CD4-positive, alpha-beta T cell (primary cell): ENCODE measurements at regions not wholly inside any gene's neighbourhood (a gene's known extent, or its start where the extent isn't known, plus 50 kb on each side); places are given as distances from the start of the nearest gene placed in this dataset.

Source experiments
- ATAC-seq: fragments of 200-7000 bp; cut with Tn5 transposase; one replicate; pipeline ENCODE4 v1.10.0; 2022; ENCODE audit warnings: mild to moderate bottlenecking; ENCODE audit not compliant: poor library complexity
- CTCF ChIA-PET: fragments of 350-600 bp; sonication (Branson Sonifier 250); formaldehyde crosslinking; loops from one replicate; lab custom pipeline; 2021; ENCODE audit warnings: antibody characterized with exemption, inconsistent platforms; lab: Charles Lee
- POLR2A ChIA-PET: fragments of 350-600 bp; sonication (Branson Sonifier 250); formaldehyde crosslinking; loops from one replicate; lab custom pipeline; 2021; ENCODE audit warnings: antibody characterized with exemption, inconsistent platforms; lab: Charles Lee
- DNase-seq, 14 experiments: peaks; one replicate each; pipeline ENCODE4 v3.0.0-alpha.2; 2013 to 2020; ENCODE audit warnings: mixed read lengths in 2 of 14
- H3K27ac ChIP-seq, 2 donors: one replicate each; pipeline versions ENCODE4 v1.5.1 to v1.7.0; 2013; ENCODE audit warnings: low read length in 2 of 2, low read depth in 1 of 2, mild to moderate bottlenecking in 1 of 2
- H3K27me3 ChIP-seq, 2 experiments: 1 replicate in 1 of 2; 2 replicates in 1 of 2; pipeline versions ENCODE4 v1.6.1 to v1.7.0; 2013; ENCODE audit warnings: low read length in 2 of 2, control low read depth in 1 of 2, mild to moderate bottlenecking in 1 of 2, moderate library complexity in 1 of 2; ENCODE audit not compliant: insufficient read depth in 2 of 2, control insufficient read depth in 1 of 2
- H3K36me3 ChIP-seq: one replicate; pipeline ENCODE4 v1.6.1; 2013; ENCODE audit warnings: low read length, control low read depth; ENCODE audit not compliant: insufficient read depth
- H3K4me1 ChIP-seq: one replicate; pipeline ENCODE4 v1.6.1; 2013; ENCODE audit warnings: low read length, control low read depth; ENCODE audit not compliant: insufficient read depth
- H3K4me3 ChIP-seq: one replicate; pipeline ENCODE4 v1.5.1; 2013; ENCODE audit warnings: mild to moderate bottlenecking, low read length, moderate library complexity
- H3K9me3 ChIP-seq, 2 experiments: 1 replicate in 1 of 2; 2 replicates in 1 of 2; pipeline versions ENCODE4 v1.6.1 to v1.7.0; 2013; ENCODE audit warnings: low read length in 2 of 2, mild to moderate bottlenecking in 2 of 2, control low read depth in 1 of 2, moderate library complexity in 1 of 2; ENCODE audit not compliant: control insufficient read depth in 1 of 2, insufficient read depth in 1 of 2
- H3K27ac Mint-ChIP-seq: one replicate; pipeline ENCODE4 v1.8.0; 2020; ENCODE audit warnings: mixed read lengths
- H3K27me3 Mint-ChIP-seq: one replicate; pipeline ENCODE4 v1.8.0; 2021; ENCODE audit warnings: mixed read lengths
- H3K36me3 Mint-ChIP-seq: one replicate; pipeline ENCODE4 v1.8.0; 2021; ENCODE audit warnings: low read depth, mixed read lengths
- H3K4me1 Mint-ChIP-seq: one replicate; pipeline ENCODE4 v1.8.0; 2021; ENCODE audit warnings: low read depth, mixed read lengths
- H3K4me3 Mint-ChIP-seq: one replicate; pipeline ENCODE4 v1.8.0; 2020; ENCODE audit warnings: mild to moderate bottlenecking, mixed read lengths
- H3K9me3 Mint-ChIP-seq: one replicate; pipeline ENCODE4 v1.8.0; 2020; ENCODE audit warnings: mixed read lengths
- CTCF ChIP-seq: fragments of 200-600 bp; IDR thresholded peaks from one replicate; pipeline ENCODE4 v1.8.0; 2022; ENCODE audit warnings: antibody characterized with exemption, mild to moderate bottlenecking
- intact Hi-C, 2 experiments: fragments of 100-400 bp; cut with DNase I in 1 of 2; cut with micrococcal nuclease in 1 of 2; formaldehyde crosslinking; loops; one replicate each; pipeline versions ENCODE4 v1.15.1 to v1.9.0; 2023 to 2025; cut with DNase I, micrococcal nuclease

GRCh38 chr3:159721324-159721723, 267.3 kb upstream of the IL12A start:
- Histone ChIP-seq H3K4me1 (no peaks in the 10 kb centered on the region), H3K27ac (no peak overlapping the region), H3K4me3 (no peak overlapping the region), H3K9me3 (peaks cover 0 to 4% of the 10 kb centered on the region in 2 experiments), H3K27me3 (no peaks in the 10 kb centered on the region), H3K36me3 (no peaks in the 10 kb centered on the region)
- DNase-seq (no peak), ATAC-seq (no peak)
- no peak overlapping the region for H3K4me3 Mint-ChIP-seq
- TF ChIP-seq CTCF, result no peak
- no peaks in the 10 kb centered on the region for H3K36me3 Mint-ChIP-seq
- POLR2A ChIA-PET, result no interaction called here
- peaks cover 3% of the 10 kb centered on the region for H3K9me3 Mint-ChIP-seq
- intact Hi-C loops, result no loop called here
- no peak overlapping the region for H3K27ac Mint-ChIP-seq
- H3K4me1 Mint-ChIP-seq, result no peaks in the 10 kb centered on the region
- CTCF ChIA-PET, result no interaction called here
- no peaks in the 10 kb centered on the region for H3K27me3 Mint-ChIP-seq

GRCh38 chr3:159723295-159723694, 265.3 kb upstream of the IL12A start:
- ATAC-seq (no peak), DNase-seq (no peak)
- Mint-ChIP-seq H3K4me1 (no peaks in the 10 kb centered on the region), H3K9me3 (no peaks in the 10 kb centered on the region), H3K27me3 (no peaks in the 10 kb centered on the region), H3K36me3 (no peaks in the 10 kb centered on the region), H3K4me3 (no peak overlapping the region), H3K27ac (no peak overlapping the region)
- H3K36me3 ChIP-seq, result no peaks in the 10 kb centered on the region
- H3K4me1 ChIP-seq, result no peaks in the 10 kb centered on the region
- no peak for TF ChIP-seq CTCF
- H3K9me3 ChIP-seq, result peaks cover 0 to 4% of the 10 kb centered on the region in 2 experiments
- H3K27ac ChIP-seq, result no peak overlapping the region
- ChIA-PET POLR2A (no interaction called here), CTCF (no interaction called here)
- H3K4me3 ChIP-seq, result no peak overlapping the region
- H3K27me3 ChIP-seq, result no peaks in the 10 kb centered on the region
- intact Hi-C loops, result no loop called here

- H3K9me3 Mint-ChIP-seq, result no peaks in the 10 kb centered on the region
- intact Hi-C loops, result no loop called here
- no peak overlapping the region for H3K27ac Mint-ChIP-seq
Observed at GRCh38 chr3:159724627-159725026, 264.0 kb upstream of the IL12A start.

More at GRCh38 chr3:159724627-159725026, 264.0 kb upstream of the IL12A start:
- ATAC-seq (no peak), DNase-seq (no peak)
- no peak overlapping the region for H3K27ac ChIP-seq
- ChIA-PET CTCF (no interaction called here), POLR2A (no interaction called here)
- H3K4me3 Mint-ChIP-seq, result no peak overlapping the region
- H3K36me3 ChIP-seq, result no peaks in the 10 kb centered on the region
- H3K4me3 ChIP-seq, result no peak overlapping the region
- no peak for TF ChIP-seq CTCF
- H3K36me3 Mint-ChIP-seq, result no peaks in the 10 kb centered on the region
- peaks cover 0 to 4% of the 10 kb centered on the region in 2 experiments for H3K9me3 ChIP-seq
- no peaks in the 10 kb centered on the region for H3K4me1 ChIP-seq
- H3K27me3 Mint-ChIP-seq, result peaks cover 5% of the 10 kb centered on the region
- no peaks in the 10 kb centered on the region for H3K27me3 ChIP-seq
- no peaks in the 10 kb centered on the region for H3K4me1 Mint-ChIP-seq
